OCI-LY3 (cell line): ENCODE measurements at regions not wholly inside any gene's neighbourhood (a gene's known extent, or its start where the extent isn't known, plus 50 kb on each side); places are given as distances from the start of the nearest gene placed in this dataset.

ENCODE experiments used
- H2AFZ ChIP-seq: fragments of 200-600, 300-600 bp; shearing (Covaris generic); 2 replicates; pipeline ENCODE4 v1.6.0; 2014; ENCODE audit warnings: antibody characterized with exemption, low read depth, low read length
- H3K27ac ChIP-seq: fragments of 200-600, 300-600 bp; sonication (generic); 2 replicates; pipeline ENCODE4 v1.5.1; 2014; ENCODE audit warnings: mild to moderate bottlenecking, low read length, moderate library complexity, mixed read lengths
- H3K27me3 ChIP-seq: fragments of 200-600, 300-600 bp; sonication (generic); 2 replicates; pipeline ENCODE4 v1.6.1; 2014; ENCODE audit warnings: low read depth, low read length, mixed read lengths
- H3K36me3 ChIP-seq: fragments of 200-600, 300-600 bp; sonication (generic); replicated peaks from 2 replicates; pipeline ENCODE3; 2014; ENCODE audit warnings: low read depth, low read length, mixed read lengths
- H3K4me1 ChIP-seq: fragments of 300-600, 200-600 bp; sonication (generic); 2 replicates; pipeline ENCODE4 v1.6.1; 2014; ENCODE audit warnings: low read length, mixed read lengths
- H3K4me2 ChIP-seq: fragments of 200-600, 300-600 bp; sonication (generic); 2 replicates; pipeline ENCODE4 v1.6.1; 2014; ENCODE audit warnings: low read length, mixed read lengths
- H3K4me3 ChIP-seq: fragments of 300-600, 200-600 bp; sonication (generic); 2 replicates; pipeline ENCODE4 v1.5.1; 2014; ENCODE audit warnings: antibody characterized with exemption, mild to moderate bottlenecking, low read length, moderate library complexity
- H3K79me2 ChIP-seq: fragments of 300-600, 200-600 bp; shearing (Covaris generic); 2 replicates; pipeline ENCODE4 v1.6.1; 2014; ENCODE audit warnings: mild to moderate bottlenecking, low read length, mixed read lengths
- H3K9ac ChIP-seq: fragments of 300-600, 200-600 bp; shearing (Covaris generic); 2 replicates; pipeline ENCODE4 v1.6.0; 2014; ENCODE audit warnings: mild to moderate bottlenecking, low read length, moderate library complexity
- H3K9me3 ChIP-seq: fragments of 200-600, 300-600 bp; shearing (Covaris generic); 2 replicates; pipeline ENCODE4 v1.6.1; 2014; ENCODE audit warnings: low read length, mixed read lengths; ENCODE audit not compliant: insufficient read depth
- H4K20me1 ChIP-seq: fragments of 200-600, 300-600 bp; sonication (generic); 2 replicates; pipeline ENCODE4 v1.6.1; 2016; ENCODE audit warnings: low read length, mixed read lengths; ENCODE audit not compliant: insufficient read depth
- EZH2phosphoT487 ChIP-seq: fragments of 200-600 bp; shearing (Covaris generic); IDR thresholded peaks from 2 replicates; pipeline ENCODE4 v1.6.1; 2018; ENCODE audit warnings: antibody characterized with exemption, mixed run types, low read depth
- TF ChIP-seq, protein P1 (sequence below): fragments of 200-600, 300-600 bp; sonication (generic); IDR thresholded peaks from 2 replicates; pipeline ENCODE4 v1.5.1; 2014; ENCODE audit warnings: antibody characterized with exemption, low read length, low read depth

DNA sequence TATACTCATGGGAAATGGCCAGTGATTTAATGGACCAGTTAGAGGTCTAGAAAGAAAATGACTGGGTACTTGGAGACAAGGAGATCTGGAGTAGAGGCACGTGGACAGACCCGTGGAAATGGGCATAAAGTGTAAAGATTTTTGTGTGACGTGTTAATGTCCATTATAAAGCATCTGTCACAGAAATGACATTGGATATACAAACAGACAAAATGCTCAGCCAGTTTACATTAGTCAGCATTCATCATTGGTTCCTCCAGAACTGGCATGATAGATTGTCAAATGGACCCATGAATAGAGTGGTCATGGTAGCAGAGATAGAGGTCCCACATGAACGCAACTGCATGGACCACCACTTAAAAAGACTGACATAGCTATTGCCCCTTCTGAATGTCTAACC, 144.1 kb upstream of the GALNT15 start:
- TF ChIP-seq, protein P1, sequence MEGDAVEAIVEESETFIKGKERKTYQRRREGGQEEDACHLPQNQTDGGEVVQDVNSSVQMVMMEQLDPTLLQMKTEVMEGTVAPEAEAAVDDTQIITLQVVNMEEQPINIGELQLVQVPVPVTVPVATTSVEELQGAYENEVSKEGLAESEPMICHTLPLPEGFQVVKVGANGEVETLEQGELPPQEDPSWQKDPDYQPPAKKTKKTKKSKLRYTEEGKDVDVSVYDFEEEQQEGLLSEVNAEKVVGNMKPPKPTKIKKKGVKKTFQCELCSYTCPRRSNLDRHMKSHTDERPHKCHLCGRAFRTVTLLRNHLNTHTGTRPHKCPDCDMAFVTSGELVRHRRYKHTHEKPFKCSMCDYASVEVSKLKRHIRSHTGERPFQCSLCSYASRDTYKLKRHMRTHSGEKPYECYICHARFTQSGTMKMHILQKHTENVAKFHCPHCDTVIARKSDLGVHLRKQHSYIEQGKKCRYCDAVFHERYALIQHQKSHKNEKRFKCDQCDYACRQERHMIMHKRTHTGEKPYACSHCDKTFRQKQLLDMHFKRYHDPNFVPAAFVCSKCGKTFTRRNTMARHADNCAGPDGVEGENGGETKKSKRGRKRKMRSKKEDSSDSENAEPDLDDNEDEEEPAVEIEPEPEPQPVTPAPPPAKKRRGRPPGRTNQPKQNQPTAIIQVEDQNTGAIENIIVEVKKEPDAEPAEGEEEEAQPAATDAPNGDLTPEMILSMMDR = no peak
- no peak for TF ChIP-seq EZH2phosphoT487
- H3K4me2 ChIP-seq = no peak overlapping the region
- no peaks in the 10 kb centered on the region for H3K9me3 ChIP-seq
- H4K20me1 ChIP-seq = no peaks in the 10 kb centered on the region
- H3K4me1 ChIP-seq = no peaks in the 10 kb centered on the region
- H3K27ac ChIP-seq = no peak overlapping the region
- H3K79me2 ChIP-seq = no peaks in the 10 kb centered on the region
- no peaks in the 10 kb centered on the region for H3K36me3 ChIP-seq
- peaks cover 14% of the 10 kb centered on the region for H3K27me3 ChIP-seq
- no peak overlapping the region for H3K4me3 ChIP-seq
- H3K9ac ChIP-seq = no peak overlapping the region
- no peak overlapping the region for H2AFZ ChIP-seq

DNA sequence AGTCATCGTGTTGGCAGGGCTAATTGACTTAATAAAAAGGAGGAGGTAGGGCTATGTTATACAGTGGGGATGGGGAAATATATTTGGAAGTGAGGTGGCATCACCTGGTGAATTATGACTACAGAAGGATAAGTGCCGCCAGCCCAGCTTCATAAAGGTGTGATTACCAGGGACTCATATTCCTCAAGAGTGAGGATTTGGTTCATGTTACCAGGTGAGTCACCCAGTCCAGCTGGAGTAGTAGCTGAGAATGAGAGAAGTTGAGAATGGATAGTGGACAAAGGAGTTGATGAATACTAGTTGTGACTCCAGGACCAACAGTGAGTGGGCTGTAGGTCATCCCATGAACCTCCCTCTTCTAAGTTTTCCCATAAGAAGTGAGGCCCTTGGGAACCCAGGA, 143.0 kb upstream of the GALNT15 start:
- Histone ChIP-seq H3K36me3 (no peaks in the 10 kb centered on the region), H3K79me2 (no peaks in the 10 kb centered on the region), H3K9me3 (no peaks in the 10 kb centered on the region), H3K4me1 (no peaks in the 10 kb centered on the region), H3K27me3 (peaks cover 9% of the 10 kb centered on the region; the same call in 1 of the 2 replicates), H3K9ac (no peak overlapping the region), H3K4me2 (no peak overlapping the region), H3K27ac (no peak overlapping the region), H2AFZ (no peak overlapping the region), H3K4me3 (no peak overlapping the region), H4K20me1 (no peaks in the 10 kb centered on the region)
- TF ChIP-seq EZH2phosphoT487 = no peak
- TF ChIP-seq, protein P1 = no peak

DNA sequence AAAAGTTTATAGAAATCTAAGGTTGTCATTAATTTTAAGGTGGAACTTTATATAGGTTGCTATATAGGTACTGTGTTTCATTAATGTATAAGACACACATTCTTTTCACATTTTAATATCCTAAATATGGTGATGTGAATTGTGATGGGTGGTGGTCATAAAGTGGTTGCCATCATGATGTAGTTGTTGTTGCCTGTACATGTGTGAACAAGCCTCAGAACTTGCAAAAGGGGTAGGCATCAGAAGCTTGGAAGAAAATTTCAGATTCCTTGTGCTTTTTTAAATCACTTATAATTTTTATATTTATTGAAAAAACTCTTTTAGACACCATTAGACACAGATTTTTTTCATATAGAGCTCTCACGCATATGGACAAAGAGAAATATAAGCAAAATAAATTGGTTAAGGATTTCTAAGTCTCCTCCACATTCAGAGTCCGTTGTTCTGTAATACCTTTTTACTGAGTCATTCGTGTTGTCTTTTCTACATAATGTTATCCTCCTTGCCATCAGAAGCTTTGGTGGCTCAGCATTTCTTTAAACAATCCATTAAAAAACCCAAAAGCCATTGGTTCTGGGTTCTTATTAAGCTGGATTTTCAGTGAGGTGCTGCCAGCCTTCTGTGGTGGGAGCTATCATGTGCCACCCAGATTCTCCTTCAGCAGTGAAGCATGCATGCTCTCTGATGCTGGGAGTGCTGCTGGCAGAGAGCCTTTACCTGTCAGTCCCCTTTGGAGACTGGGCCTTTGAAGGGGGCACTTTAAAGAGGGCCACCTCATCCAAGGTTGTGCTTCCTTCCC, 140.4 kb upstream of the GALNT15 start:
- no peaks in the 10 kb centered on the region for H3K79me2 ChIP-seq
- TF ChIP-seq, protein P1 = no peak
- TF ChIP-seq EZH2phosphoT487 = no peak
- H3K4me1 ChIP-seq = no peaks in the 10 kb centered on the region
- no peak overlapping the region for H3K4me2 ChIP-seq
- no peaks in the 10 kb centered on the region for H4K20me1 ChIP-seq
- no peak overlapping the region for H2AFZ ChIP-seq
- no peak overlapping the region for H3K4me3 ChIP-seq
- H3K27me3 ChIP-seq = peaks cover 11% of the 10 kb centered on the region
- no peaks in the 10 kb centered on the region for H3K9me3 ChIP-seq
- H3K27ac ChIP-seq = no peak overlapping the region
- H3K36me3 ChIP-seq = no peaks in the 10 kb centered on the region
- no peak overlapping the region for H3K9ac ChIP-seq

DNA sequence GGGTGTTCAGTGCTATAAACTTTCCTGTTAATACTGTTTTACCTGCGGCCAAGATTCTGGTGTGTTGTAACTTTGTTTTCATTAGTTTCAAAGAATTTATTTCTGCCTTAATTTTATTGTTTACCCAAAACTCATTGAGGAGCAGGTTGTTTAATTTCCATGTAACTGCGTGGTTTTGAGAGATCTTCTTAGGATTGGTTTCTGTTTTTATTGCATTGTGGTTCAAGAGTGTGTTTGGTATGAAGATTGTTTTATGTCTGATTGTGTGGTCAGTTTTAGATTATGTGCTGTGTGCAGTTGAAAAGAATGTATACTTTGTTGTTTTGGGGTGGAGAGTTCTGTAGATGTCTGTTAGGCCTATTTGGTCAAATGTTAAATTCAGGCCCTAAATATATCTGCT, 133.5 kb upstream of the GALNT15 start:
- no peak for TF ChIP-seq EZH2phosphoT487
- TF ChIP-seq, protein P1 = no peak
- Histone ChIP-seq H3K4me3 (no peak overlapping the region), H2AFZ (no peak overlapping the region), H4K20me1 (no peaks in the 10 kb centered on the region), H3K36me3 (no peaks in the 10 kb centered on the region), H3K9ac (no peak overlapping the region), H3K4me1 (no peaks in the 10 kb centered on the region), H3K9me3 (no peaks in the 10 kb centered on the region), H3K4me2 (no peak overlapping the region), H3K79me2 (no peaks in the 10 kb centered on the region), H3K27ac (no peak overlapping the region), H3K27me3 (peaks cover 15% of the 10 kb centered on the region)
